ENCODE measurements at regions not wholly inside any gene's neighbourhood (a gene's known extent, or its start where the extent isn't known, plus 50 kb on each side); places are given as distances from the start of the nearest gene placed in this dataset.
"Not testable (repeated sequence)": the region's sequence is repeated elsewhere in the genome, so short reads cannot be mapped to it uniquely, and the experiment has no call there.

GRCh38 chr17:31798205-31798724 is 60.8 kb downstream of the COPRS start:
- no peak for DNase-seq (ENCODE audit: low spot score in 2 of 2)
- Histone ChIP-seq H3K4me1 (no peaks in the 10 kb centered on the region), H3K4me3 (no peak overlapping the region), H3K9me3 (no peaks in the 10 kb centered on the region), H3K36me3 (no peaks in the 10 kb centered on the region), H3K27me3 (no peaks in the 10 kb centered on the region), H3K27ac (no peak overlapping the region)
- no peak for TF ChIP-seq CTCF (IDR thresholded peaks at IDR 0.05)
- TF ChIP-seq POLR2A (IDR thresholded peaks at IDR 0.05), result no peak
- TF ChIP-seq EP300 (IDR thresholded peaks at IDR 0.05), result no peak
- 56 to 62% methylated on average over 10 of the region's 10 CpGs for WGBS, 2 donors

DNA sequence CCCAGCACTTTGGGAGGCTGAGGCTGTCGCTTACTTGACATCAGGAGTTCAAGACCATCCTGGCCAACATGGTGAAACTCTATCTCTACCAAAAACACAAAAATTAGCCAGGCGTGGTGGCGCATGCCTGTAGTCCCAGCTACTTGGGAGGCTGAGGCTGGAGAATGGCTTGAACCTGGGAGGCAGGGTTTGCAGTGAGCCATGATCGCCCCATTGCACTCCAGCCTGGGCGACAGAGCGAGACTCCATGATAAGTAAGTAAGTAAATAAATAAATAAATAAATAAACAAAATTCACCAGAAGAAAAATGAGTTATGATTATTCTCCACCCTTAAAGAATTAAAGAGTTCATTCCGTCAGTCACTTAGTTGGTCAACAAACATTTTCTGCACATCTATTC is 63.1 kb downstream of the COPRS start:
- not testable (repeated sequence) for DNase-seq (ENCODE audit: low spot score in 2 of 2); H3K4me1 ChIP-seq; H3K27ac ChIP-seq; H3K27me3 ChIP-seq; H3K9me3 ChIP-seq; H3K36me3 ChIP-seq; H3K4me3 ChIP-seq
- WGBS, 2 donors, result 97 to 100% methylated on average over 7 of the region's 7 CpGs

DNA sequence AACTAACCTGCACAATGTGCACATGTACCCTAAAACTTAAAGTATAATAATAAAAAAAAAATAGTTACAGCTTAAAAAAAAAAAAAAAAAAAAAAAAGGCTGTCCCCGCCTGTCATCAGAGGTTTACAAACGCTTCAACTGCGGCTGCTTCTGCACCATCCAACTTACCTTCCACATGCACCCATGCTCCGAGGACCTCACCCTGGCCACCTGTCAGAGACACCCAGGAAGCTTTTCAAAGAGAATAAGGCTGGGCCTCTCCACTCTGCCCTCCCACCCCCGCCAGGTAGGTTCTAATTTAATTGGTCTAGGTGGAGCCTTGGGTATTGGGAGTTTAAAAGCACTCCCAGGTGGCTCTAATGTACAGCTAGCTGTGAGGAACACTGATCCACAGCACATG is 64.9 kb downstream of the COPRS start:
- WGBS, 2 donors, result 93 to 96% methylated on average over 5 of the region's 5 CpGs
- Histone ChIP-seq H3K27me3 (no peaks in the 10 kb centered on the region), H3K4me3 (no peak overlapping the region), H3K27ac (no peak overlapping the region), H3K9me3 (no peaks in the 10 kb centered on the region), H3K36me3 (no peaks in the 10 kb centered on the region), H3K4me1 (no peaks in the 10 kb centered on the region)
- TF ChIP-seq EP300 (IDR thresholded peaks at IDR 0.05) (no peak), CTCF (IDR thresholded peaks at IDR 0.05) (no peak), POLR2A (IDR thresholded peaks at IDR 0.05) (no peak)
- DNase-seq (ENCODE audit: low spot score in 2 of 2), result no peak

DNA sequence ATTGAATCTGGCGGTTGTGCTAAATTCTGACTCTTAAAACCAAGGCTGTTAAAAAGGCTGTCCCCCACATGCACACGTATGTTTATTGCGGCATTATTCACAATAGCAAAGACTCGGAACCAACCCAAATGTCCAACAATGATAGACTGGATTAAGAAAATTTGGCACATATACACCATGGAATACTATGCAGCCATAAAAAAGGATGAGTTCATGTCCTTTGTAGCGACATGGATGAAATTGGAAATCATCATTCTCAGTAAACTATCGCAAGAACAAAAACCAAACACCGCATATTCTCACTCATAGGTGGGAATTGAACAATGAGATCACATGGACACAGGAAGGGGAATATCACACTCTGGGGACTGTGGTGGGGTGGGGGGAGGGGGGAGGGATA is 65.4 kb downstream of the COPRS start:
- H3K4me3 ChIP-seq; H3K4me1 ChIP-seq; DNase-seq (ENCODE audit: low spot score in 2 of 2); H3K27ac ChIP-seq; H3K9me3 ChIP-seq; H3K27me3 ChIP-seq; H3K36me3 ChIP-seq: not testable (repeated sequence)
- 93% methylated on average over 7 of the region's 7 CpGs for WGBS, 2 donors

DNA sequence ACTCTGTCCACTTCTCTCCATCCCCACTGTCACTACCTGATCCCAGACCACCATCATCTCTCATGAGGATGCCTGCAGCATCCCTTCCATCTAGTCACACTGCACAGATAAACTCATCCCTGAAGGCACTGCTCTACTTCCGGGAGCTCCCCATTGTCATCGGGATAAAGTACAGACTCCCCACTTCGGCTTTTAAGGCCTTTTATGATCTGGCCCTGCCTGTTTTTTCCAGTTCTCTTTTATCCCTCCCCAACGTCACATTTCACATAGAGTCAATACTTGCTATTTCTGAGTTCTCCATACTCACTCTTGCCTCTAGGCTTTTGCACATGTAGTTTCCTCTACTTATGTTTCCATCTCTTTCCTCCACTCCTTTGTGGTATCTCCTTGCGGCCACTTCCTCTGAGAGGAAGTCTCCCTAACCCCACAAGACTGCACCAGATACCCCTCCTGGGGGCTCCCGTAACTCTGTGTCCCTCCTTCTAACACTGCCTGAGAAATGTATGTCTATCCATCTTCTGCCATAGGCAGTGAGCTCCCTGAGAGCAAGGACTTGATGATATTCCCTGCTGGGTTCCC is 66.9 kb downstream of the COPRS start:
- TF ChIP-seq CTCF (IDR thresholded peaks at IDR 0.05), result no peak
- TF ChIP-seq EP300 (IDR thresholded peaks at IDR 0.05), result no peak
- no peak for TF ChIP-seq POLR2A (IDR thresholded peaks at IDR 0.05)

GRCh38 chr17:31789707-31790505 is 69.1 kb downstream of the COPRS start:
- Histone ChIP-seq H3K27ac (no peak overlapping the region), H3K9me3 (no peaks in the 10 kb centered on the region), H3K27me3 (no peaks in the 10 kb centered on the region), H3K4me3 (no peak overlapping the region), H3K36me3 (no peaks in the 10 kb centered on the region), H3K4me1 (no peaks in the 10 kb centered on the region)
- 77 to 86% methylated on average over 12 of the region's 12 CpGs for WGBS, 2 donors
- DNase-seq (ENCODE audit: low spot score in 2 of 2), result no peak
- no peak for TF ChIP-seq EP300 (IDR thresholded peaks at IDR 0.05)
- no peak for TF ChIP-seq CTCF (IDR thresholded peaks at IDR 0.05)

More for the DNA sequence above, 66.9 kb downstream of the COPRS start:
- DNase-seq (ENCODE audit: low spot score in 2 of 2), result no peak
- Histone ChIP-seq H3K27me3 (no peaks in the 10 kb centered on the region), H3K4me1 (no peaks in the 10 kb centered on the region), H3K27ac (no peak overlapping the region), H3K9me3 (no peaks in the 10 kb centered on the region), H3K4me3 (no peak overlapping the region), H3K36me3 (no peaks in the 10 kb centered on the region)
- WGBS, 2 donors, result 62 to 72% methylated on average over 6 of the region's 6 CpGs
